GM12864 (cell line): ENCODE measurements at regions not wholly inside any gene's neighbourhood (a gene's known extent, or its start where the extent isn't known, plus 50 kb on each side); places are given as distances from the start of the nearest gene placed in this dataset.

ENCODE experiments used
- DNase-seq: peaks from one replicate; pipeline ENCODE4 v3.0.0-alpha.2; 2011; ENCODE audit warnings: low read depth
- H3K4me3 ChIP-seq: 2 replicates; pipeline ENCODE4 v1.5.1; 2011; ENCODE audit warnings: mild to moderate bottlenecking, low read depth, low read length, control low read depth
- TF ChIP-seq, protein P1 (sequence below): IDR thresholded peaks from 2 replicates; pipeline ENCODE4 v1.5.1; 2011; ENCODE audit warnings: low read depth, mild to moderate bottlenecking, moderate library complexity, low read length, control low read depth, inconsistent platforms; ENCODE audit errors: missing control alignments

DNA sequence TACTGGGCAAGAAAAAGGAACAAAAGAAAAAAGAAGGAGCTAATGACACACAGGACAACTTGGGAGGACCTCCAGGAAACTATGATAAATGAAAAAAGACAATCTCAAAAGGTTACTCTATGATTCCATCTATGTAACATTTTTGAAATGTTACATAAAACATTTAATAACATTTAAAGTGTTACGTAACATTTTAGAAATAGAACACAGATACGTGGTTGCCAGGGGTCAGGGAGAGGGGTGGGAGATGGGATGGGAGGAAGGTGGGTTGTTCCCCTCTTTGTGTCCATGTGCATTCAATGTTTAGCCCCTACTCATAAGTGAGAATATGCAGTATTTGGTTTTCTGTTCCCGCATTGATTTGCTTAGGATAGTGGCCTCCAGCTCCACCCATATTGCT lies 116.6 kb downstream of the C16orf95 start:
- TF ChIP-seq, protein P1, sequence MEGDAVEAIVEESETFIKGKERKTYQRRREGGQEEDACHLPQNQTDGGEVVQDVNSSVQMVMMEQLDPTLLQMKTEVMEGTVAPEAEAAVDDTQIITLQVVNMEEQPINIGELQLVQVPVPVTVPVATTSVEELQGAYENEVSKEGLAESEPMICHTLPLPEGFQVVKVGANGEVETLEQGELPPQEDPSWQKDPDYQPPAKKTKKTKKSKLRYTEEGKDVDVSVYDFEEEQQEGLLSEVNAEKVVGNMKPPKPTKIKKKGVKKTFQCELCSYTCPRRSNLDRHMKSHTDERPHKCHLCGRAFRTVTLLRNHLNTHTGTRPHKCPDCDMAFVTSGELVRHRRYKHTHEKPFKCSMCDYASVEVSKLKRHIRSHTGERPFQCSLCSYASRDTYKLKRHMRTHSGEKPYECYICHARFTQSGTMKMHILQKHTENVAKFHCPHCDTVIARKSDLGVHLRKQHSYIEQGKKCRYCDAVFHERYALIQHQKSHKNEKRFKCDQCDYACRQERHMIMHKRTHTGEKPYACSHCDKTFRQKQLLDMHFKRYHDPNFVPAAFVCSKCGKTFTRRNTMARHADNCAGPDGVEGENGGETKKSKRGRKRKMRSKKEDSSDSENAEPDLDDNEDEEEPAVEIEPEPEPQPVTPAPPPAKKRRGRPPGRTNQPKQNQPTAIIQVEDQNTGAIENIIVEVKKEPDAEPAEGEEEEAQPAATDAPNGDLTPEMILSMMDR, result no peak
- no peak overlapping the region for H3K4me3 ChIP-seq
- DNase-seq, result no peak

DNA sequence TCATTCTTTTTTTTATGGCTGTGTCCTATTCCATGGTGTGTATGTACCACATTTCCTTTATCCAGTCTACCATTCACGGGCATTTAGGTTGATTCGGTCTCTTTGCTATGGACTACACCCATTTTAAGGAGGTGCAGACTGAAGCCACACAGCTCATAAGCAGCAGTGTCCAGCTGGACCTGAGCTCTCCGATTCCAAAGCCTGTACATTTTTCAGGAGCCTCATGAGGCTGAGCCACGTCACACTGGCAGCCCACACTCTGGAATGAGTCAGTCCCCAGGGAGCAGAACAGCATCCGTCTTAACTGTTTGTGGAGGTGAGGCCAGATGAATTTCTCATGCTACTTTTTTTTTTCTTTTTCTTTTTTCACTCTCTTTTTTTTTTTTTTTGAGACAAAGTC lies 116.1 kb downstream of the C16orf95 start:
- no peak for DNase-seq
- TF ChIP-seq, protein P1, result no peak
- no peak overlapping the region for H3K4me3 ChIP-seq

DNA sequence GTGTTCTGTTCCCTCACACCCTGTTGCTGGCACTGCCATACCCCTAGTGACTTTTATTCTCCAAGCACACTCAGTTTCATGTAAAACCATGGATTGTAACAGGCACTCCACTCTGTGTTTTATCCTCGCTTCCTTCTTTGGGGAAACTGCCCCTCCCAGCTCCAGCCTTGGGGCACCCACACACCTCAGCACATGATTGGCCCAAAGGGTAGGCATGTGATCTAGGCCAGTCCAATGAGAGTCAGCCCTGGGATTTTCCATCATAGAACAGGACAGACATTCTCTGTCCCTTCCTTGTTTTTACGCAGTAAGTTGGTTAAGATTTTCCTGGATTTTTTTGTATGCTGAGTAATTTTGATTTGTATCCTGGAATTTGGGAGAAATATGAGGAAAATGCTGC lies 115.4 kb downstream of the C16orf95 start:
- H3K4me3 ChIP-seq, result no peak overlapping the region
- TF ChIP-seq, protein P1, result no peak
- DNase-seq, result no peak

DNA sequence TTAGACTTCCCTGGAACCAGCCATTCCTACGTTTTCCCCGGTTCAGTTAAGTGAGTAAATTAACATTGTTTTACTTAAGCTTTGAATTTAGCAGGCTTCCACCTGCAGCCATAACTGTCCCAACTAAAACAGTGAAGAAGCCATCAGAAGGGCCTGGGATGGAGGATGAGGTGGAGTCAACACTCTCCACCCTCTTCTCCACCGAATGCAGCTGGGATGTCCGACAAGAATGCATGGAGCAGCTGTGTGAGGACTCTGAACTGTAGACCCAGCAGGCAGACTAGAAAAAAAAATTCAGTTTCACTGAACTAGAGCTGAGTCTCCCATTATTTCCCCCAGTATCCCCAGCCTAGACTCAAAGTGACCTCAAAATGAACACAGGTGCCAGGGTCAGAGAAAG lies 114.8 kb downstream of the C16orf95 start:
- TF ChIP-seq, protein P1, result no peak
- DNase-seq, result no peak
- no peak overlapping the region for H3K4me3 ChIP-seq

DNA sequence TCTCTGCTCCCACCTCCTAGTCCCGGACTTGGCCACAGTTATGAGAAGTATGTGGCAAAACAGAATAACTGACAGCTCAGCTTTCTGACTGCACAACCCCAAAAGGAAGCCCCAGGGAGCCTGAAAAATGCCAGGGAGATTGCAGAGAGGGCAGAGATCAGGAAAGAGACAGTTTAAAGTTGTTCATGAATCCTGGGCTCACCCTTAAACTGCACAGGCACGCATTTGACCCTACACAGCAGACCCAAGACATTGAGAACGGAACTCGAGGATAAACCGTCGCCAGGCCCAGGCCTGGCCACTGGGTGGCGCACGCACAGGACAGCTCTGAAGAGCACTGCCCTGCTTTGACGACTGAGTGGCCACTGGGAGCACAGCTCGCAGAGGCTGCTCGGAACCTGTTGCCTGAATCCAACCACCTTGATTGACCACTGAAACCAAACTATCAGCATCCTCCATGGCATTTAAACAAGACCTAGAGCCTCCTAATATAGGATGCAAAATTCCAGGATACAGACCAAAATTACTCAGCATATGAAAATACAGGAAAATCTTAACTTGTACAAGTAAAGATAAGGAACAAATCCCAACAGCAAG lies 114.0 kb downstream of the C16orf95 start:
- DNase-seq, result peak; percentile 5
- TF ChIP-seq, protein P1, result peak; percentile 98
- H3K4me3 ChIP-seq, result no peak overlapping the region

DNA sequence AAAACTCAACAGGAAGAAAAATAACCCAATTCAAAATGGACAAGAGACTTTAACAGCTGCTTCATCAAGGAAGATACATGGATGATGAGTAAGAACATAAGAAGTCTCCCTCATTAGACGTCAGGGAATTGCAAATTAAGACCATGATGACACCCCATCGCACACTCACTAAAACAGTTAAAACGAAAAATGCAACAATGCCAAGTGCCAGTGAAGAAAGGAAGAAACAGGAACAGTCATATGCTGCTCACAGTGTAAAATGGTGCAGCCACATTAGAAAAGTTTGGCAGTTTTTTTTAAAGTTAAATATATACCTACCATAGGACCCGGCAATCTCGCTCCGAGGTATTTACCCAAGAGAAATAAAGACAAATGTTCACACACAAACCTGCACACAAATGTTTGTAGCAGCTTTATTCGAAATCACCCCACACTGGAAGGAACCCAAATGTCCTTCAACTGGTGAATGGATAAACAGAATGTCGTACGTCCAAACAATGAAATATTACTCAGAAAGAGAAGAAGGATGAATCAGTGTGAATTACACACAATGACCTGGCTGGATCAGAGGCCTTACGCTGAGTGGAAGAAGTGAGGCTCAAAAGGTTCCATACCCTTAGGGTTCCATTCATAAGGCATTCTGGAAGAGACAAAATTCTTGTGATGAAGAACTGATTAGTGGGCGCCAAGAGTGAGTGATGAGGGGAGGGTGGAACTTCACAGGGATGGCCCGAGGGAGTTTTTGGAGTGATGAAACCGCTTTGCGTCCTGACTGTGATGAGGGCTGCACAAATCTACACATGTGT lies 110.3 kb downstream of the C16orf95 start:
- TF ChIP-seq, protein P1, result no peak
- no peak overlapping the region for H3K4me3 ChIP-seq
- no peak for DNase-seq

DNA sequence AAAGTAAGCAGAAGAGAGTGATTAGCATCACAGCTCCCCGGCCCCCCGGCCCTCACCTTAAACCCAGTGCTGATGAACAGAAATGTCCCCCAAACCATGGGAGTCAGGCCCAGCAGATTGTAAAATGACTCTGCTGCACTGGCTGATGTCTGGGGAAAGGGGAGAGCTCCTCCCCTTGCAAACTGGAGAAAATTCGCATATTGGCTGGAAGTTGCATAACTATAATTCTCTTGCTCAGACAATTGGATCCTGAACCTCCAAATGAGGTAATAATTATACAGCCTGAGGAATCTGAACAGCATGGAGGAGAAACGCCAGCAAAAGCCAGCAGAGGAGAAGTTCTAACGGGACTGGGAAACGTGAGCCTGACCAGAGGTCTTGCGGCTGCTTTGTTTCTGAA lies 109.7 kb downstream of the C16orf95 start:
- TF ChIP-seq, protein P1, result no peak
- no peak overlapping the region for H3K4me3 ChIP-seq
- no peak for DNase-seq
